Pulmonary artery endothelial cell (primary cell): ENCODE measurements at regions not wholly inside any gene's neighbourhood (a gene's known extent, or its start where the extent isn't known, plus 50 kb on each side); places are given as distances from the start of the nearest gene placed in this dataset.

Experiments
- DNase-seq: peaks from one replicate; pipeline ENCODE4 v3.0.0-alpha.2; 2011; ENCODE audit warnings: low read depth, low spot score

GRCh38 chr11:23995891-23996290, 501.0 kb upstream of the LUZP2 start:
- DNase-seq: no peak

GRCh38 chr11:23997356-23997755, 499.5 kb upstream of the LUZP2 start:
- DNase-seq: no peak

DNA sequence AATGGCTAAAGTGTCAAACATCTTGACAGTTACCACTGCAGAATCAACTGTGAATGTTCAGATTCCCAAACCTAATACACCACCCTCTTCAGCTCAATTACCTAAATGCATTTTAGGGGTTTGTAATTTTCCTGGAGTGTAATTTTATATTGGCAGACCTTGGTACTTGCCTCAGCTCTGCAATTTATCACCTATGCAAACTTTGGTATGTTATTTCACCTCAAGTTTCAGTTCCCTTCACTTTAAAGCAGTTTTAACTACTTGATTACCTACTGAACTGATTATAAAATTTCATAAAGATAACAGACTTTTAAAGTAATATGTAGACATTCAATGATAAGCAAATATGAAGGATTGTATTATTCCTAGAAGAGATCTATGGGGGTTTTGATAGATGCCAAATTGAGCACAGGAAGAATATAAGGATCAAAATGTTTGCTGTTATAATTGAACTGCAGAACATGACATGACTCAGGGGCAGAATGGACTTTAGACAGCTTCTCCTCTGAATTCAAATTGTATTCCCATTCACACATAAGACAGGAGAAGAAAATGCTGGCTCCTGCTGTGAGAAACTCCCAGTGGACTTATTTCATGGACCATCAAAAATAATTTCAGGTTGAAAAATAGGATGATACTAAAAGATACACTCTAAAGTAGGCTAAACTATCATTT, 491.5 kb upstream of the LUZP2 start:
- DNase-seq: no peak

DNA sequence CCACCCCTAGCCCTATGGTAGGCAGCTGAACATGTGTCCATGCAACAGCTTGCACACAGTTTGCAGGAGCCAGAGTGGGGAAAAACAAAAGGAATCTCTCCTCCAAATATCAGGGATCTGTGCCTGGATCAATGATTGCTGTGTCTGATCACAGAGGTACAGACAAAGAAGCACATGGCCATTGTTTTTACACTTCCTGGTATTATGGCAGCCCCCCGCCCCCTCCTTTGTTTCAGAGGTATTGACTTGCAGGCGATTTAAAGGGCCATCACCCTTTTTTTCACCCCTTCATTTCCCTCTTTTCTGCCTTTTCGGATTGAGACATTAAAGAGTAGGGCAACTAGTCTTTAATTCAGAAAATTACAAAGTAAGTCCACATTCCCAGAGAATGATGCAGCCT, 453.0 kb upstream of the LUZP2 start:
- DNase-seq: no peak

- DNase-seq: no peak
Measured at GRCh38 chr11:24046731-24047130, 450.1 kb upstream of the LUZP2 start.

DNA sequence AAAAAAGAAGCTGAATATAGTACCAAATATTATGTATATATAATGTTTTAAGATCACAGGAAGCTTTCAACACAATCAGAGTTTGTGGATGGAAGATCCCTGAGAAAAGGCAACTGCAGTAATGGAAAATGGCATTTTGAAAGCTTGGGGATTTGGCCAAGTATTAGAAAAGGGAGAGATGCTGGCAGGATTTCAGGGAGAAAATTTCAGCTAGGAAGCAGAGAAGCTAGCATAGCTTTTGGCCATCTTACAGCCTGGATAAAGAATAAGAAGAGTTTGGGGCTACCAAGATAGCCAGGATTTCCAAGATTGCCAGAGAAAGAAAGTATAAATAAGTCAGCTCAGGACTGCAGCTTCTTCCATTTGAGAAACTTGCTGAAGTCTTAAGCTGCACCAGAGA, 440.8 kb upstream of the LUZP2 start:
- DNase-seq: no peak

DNA sequence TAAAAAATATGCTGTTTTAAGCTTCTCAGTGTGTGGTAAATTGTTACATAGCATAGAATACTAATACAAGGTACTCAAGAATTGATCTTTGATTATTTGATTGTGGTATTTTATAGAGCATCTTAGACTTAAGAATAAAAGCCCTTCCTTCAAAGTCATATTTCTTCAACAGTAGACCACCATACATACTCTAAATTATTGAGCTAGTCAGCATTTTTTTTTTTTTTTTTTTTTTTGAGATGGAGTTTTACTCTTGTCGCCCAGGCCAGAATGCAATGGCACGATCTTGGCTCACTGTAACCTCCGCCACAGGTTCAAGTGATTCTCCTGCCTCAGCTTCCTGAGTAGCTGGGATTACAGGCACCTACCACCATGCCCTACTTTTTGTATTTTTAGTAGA, 436.7 kb upstream of the LUZP2 start:
- no peak for DNase-seq

- no peak for DNase-seq
Measured at GRCh38 chr11:24064309-24064903, 432.4 kb upstream of the LUZP2 start.

DNA sequence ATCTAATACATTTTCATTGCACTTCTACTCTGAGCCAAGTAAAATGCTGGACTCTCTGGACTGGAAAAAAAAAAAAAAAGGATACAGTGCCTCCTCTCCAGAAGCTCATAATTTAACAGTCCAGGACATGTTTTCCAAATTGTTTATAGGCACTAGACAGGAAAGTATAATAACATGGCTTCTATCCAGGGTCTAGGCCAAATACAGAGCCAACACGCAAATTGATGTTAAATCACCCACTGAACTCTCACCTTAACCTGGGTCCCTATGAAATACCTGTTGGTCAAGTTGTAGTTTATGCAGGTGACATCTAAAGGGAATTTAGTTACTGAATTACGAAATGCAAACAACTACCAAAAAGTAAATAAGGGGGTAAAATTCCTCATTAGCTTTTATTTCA, 428.7 kb upstream of the LUZP2 start:
- DNase-seq: no peak

DNA sequence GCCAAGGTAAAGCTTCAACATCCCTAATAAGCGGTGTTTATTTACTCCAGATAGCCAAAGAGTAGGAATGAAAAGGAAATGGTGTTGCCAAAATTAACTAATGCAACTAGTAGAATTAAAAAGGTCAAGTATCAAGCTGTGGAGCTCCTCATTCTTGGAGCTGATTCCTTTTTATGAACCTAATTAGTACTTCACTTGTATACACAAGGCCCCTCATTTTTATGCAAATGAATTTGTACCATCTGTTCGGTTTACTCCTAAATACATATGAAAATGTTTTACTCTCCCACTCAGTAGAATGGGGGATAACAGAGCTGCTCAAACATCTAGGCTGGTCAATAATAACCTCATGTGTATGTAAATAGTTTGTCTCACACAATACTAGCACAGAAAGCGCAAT, 426.4 kb upstream of the LUZP2 start:
- no peak for DNase-seq

DNA sequence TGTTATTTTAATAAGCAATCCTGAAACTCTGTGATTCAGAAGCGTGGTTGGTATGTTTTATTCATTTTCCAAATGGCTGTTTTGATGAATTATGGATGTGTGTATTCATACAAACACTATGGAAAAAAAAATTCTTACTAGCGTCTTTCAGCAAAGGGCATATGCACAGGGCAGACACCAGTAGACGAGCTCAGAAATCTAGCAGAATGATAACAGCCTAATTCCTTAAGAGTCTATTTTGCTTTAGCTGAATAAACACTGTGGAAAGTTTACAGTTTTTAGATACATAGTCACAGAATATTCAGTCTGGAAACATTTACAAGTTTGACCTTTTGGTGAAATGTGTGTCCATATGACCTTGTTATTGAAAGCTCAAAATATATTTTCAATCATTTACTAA, 418.8 kb upstream of the LUZP2 start:
- DNase-seq: no peak

GRCh38 chr11:24082241-24082640, 414.6 kb upstream of the LUZP2 start:
- no peak for DNase-seq

DNA sequence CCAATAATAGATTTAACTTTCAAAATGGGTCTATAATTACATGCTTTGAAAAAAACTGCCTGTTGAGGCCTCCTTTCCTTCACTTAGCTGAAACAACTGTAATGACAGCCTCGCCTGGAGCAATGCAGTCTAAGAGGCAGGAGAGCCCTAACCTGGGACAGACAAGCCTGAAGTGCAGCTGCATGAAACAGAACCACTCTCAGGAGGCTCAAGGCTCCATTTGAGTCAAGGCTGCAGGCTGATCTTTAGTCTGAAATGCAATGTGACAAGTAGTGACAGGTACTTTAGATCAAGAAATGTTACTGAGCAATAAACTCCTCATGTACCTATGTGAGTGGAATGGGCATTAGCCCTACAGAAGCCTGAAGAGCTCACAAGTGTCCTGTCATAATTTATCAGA, 414.0 kb upstream of the LUZP2 start:
- no peak for DNase-seq

DNA sequence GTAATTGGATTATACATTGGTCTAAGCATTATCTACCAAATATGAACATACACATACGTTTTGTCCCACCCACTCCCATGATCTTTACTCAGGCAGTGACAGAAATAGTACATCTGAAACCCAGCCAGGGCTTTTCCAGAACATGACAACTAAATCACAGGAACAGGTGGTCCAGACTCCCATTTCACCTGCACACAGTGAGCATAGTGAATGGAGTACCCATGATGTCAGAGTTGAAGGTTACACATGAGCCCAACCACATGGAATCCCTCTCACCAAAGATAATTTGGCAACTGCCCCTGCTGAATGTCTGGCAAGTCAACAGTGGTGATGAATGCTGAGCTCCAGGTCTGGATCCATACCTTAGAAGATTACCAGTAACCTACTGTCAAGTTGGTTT, 411.9 kb upstream of the LUZP2 start:
- DNase-seq: no peak

- DNase-seq: no peak
Measured at GRCh38 chr11:24086921-24087320, 409.9 kb upstream of the LUZP2 start.

DNA sequence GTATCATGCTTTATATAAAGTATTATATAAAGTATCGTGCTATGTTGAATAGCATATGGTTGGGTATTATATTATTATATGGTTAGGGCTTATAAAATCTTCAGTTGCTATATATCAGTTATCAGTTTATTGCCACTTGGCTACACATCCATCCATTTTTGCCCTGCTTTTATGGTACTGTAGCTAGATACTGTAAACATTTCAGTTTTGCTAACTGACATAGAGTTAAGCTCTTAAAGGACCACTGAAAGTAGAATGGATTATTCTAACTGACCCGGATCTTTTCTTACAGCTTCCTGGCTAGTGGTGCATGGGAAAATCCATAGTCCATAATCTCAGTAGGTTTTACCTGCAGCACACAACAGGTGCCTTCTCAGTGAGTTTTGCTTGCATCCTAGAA, 405.3 kb upstream of the LUZP2 start:
- DNase-seq: no peak

GRCh38 chr11:24093375-24093774, 403.5 kb upstream of the LUZP2 start:
- no peak for DNase-seq

GRCh38 chr11:24108609-24109008, 388.2 kb upstream of the LUZP2 start:
- no peak for DNase-seq

- no peak for DNase-seq
Measured at GRCh38 chr11:24122291-24122690, 374.6 kb upstream of the LUZP2 start.

DNA sequence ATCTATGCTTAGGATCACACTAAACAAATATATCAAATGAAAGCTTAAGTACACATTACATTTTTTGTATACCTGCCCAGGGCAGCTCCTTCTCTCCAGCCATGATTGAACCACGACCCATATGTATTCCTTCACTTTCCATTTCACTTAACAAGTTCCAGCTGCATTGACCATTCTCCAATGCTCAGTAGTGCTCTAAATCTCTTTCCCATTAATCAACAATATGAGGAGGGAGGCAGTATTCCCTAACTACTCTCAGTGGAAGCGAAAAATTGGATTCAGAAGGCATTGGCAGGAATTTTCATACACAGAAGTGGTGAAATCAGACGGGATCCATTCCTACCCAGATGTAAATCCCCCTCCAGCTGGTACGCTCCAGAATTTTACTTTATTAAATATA, 372.0 kb upstream of the LUZP2 start:
- no peak for DNase-seq

DNA sequence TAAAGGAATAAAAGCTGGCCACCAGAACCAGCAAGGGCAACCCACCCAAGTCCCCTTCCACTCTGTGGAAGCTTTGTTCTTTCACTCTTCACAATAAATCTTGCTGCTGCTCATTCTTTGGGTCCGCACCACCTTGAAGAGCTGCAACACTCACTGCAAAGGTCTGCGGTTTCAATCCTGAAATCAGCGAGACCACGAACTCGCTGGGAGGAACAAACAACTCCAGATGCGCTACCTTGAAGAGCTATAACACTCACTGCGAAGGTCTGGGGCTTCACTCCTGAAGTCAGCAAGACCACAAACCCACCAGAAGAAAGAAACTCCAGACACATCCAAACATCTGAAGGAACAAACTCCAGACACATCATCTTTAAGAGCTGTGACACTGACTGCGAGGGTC, 365.2 kb upstream of the LUZP2 start:
- no peak for DNase-seq

- DNase-seq: no peak
Measured at GRCh38 chr11:24132471-24132870, 364.4 kb upstream of the LUZP2 start.

GRCh38 chr11:24134879-24135589, 361.8 kb upstream of the LUZP2 start:
- no peak for DNase-seq
